GM19025 (cell line): ENCODE measurements at regions not wholly inside any gene's neighbourhood (a gene's known extent, or its start where the extent isn't known, plus 50 kb on each side); places are given as distances from the start of the nearest gene placed in this dataset.

Experiments used
- ATAC-seq: cut with Tn5 transposase; IDR thresholded peaks from one replicate; pipeline ENCODE4 v1.9.1; 2021; ENCODE audit warnings: mild to moderate bottlenecking, low read depth, moderate library complexity; ENCODE audit not compliant: unreplicated experiment

GRCh38 chr13:26942184-26942583 is 181.6 kb upstream of the GPR12 start:
- ATAC-seq, result no peak

- no peak for ATAC-seq
These were observed 181.0 kb upstream of the GPR12 start for GRCh38 chr13:26941345-26942174.

- no peak for ATAC-seq
These were observed 173.5 kb upstream of the GPR12 start for GRCh38 chr13:26934096-26934495.

- ATAC-seq, result no peak
These were observed 171.9 kb upstream of the GPR12 start for GRCh38 chr13:26932465-26932864.

GRCh38 chr13:26929971-26930730 is 169.6 kb upstream of the GPR12 start:
- no peak for ATAC-seq

- ATAC-seq, result no peak
These were observed 166.9 kb upstream of the GPR12 start for GRCh38 chr13:26927511-26927910.

GRCh38 chr13:26926371-26926770 is 165.8 kb upstream of the GPR12 start:
- no peak for ATAC-seq

- ATAC-seq, result no peak
These were observed 163.4 kb upstream of the GPR12 start for GRCh38 chr13:26923824-26924605.

GRCh38 chr13:26921918-26922317 is 161.3 kb upstream of the GPR12 start:
- ATAC-seq, result no peak

GRCh38 chr13:26920614-26921355 is 160.2 kb upstream of the GPR12 start:
- no peak for ATAC-seq

- ATAC-seq, result no peak
These were observed 159.1 kb upstream of the GPR12 start for GRCh38 chr13:26919732-26920131.

GRCh38 chr13:26919311-26919710 is 158.7 kb upstream of the GPR12 start:
- no peak for ATAC-seq

- ATAC-seq, result peak; percentile 46
These were observed 154.0 kb upstream of the GPR12 start for GRCh38 chr13:26914624-26915023.

GRCh38 chr13:26914148-26914547 is 153.6 kb upstream of the GPR12 start:
- no peak for ATAC-seq

- no peak for ATAC-seq
These were observed 150.3 kb upstream of the GPR12 start for GRCh38 chr13:26910754-26911465.

GRCh38 chr13:26909477-26909876 is 148.9 kb upstream of the GPR12 start:
- ATAC-seq, result no peak

- no peak for ATAC-seq
These were observed 147.5 kb upstream of the GPR12 start for GRCh38 chr13:26908126-26908525.

GRCh38 chr13:26899202-26899601 is 138.6 kb upstream of the GPR12 start:
- no peak for ATAC-seq

- no peak for ATAC-seq
These were observed 137.3 kb upstream of the GPR12 start for GRCh38 chr13:26897706-26898550.
